A172 (cell line): ENCODE measurements at regions not wholly inside any gene's neighbourhood (a gene's known extent, or its start where the extent isn't known, plus 50 kb on each side); places are given as distances from the start of the nearest gene placed in this dataset.

Experiments
- DNase-seq: peaks from one replicate; pipeline ENCODE4 v3.0.0-alpha.2; 2015; ENCODE audit warnings: low spot score

GRCh38 chr21:20519076-20519475, 479.1 kb upstream of the NCAM2 start:
- DNase-seq, result no peak

DNA sequence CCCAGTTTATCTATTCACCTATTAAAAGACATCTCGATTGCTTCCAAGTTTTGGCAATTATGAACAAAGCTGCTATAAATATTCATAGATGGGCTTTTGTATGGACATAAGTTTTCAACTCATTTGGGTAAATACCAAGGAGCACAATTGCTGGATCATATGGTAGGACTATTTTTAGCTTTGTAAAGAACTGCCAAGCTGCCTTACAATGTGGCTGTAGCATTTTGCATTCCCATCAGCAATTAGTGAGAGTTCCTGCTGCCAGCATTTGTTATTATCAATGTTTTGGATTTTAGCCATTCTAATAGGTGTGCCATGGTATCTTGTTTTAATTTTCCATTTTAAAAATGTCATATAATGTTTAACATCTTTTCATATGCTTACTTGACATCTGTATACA, 475.6 kb upstream of the NCAM2 start:
- no peak for DNase-seq

- no peak for DNase-seq
Measured at GRCh38 chr21:20523191-20523590, 475.0 kb upstream of the NCAM2 start.

GRCh38 chr21:20527731-20528460, 470.3 kb upstream of the NCAM2 start:
- no peak for DNase-seq

DNA sequence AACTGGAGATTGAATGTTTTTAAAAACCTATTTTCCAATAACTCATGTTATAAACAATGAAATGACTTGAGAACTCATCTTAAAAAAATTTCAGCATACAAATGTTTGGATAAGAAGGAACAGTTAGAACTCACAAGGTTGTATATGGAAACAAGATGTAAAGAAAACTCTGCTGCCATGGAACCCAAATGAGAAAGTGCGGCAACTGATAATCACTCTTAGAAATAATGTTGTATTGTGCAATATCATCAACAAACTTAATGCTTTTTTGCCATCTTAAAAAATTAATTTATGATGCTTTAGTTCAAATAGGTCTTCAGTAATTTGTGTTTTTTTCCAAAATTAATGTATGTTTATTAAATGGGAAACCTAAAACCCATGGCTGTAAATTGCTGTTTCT, 461.1 kb upstream of the NCAM2 start:
- no peak for DNase-seq

GRCh38 chr21:20538039-20538658, 460.1 kb upstream of the NCAM2 start:
- no peak for DNase-seq

DNA sequence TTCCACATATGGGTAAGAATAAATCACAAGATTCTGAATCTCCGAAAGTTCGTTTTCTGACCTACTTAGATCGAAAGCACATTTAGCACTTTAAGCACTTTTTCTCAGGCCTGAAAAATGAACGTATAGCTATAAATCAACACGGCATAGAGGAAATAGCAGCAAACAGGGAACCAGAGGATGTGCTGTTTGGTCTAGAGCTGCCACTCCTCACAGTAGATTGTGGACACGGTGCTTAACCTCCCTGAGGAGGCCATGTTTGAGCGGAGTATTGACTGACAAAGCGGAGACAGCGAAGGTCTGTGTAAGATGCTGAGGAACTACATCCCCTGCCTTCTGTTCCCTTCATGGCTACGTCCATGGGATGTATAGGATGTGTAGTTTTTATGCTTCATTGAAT, 452.8 kb upstream of the NCAM2 start:
- no peak for DNase-seq

- no peak for DNase-seq
Measured at GRCh38 chr21:20551939-20552338, 446.3 kb upstream of the NCAM2 start.

DNA sequence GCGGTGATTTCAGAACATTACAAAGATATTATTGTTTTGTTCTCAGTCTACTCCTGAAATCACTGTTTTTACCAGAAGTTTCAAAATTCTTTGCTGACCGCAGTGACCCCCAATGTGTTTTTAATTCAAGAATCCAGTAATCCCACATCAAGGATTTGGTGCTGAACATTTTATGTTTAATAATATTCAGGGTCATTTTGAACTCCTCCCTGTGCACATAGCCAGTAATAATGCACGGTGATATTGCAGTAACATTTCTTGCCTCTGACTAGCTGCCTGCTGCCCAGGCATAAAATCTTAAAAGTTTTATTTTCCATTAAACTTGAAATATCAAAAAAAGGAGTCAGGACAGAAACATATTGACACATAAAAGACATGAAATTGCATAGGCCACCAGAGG, 443.4 kb upstream of the NCAM2 start:
- DNase-seq, result no peak

- DNase-seq, result no peak
Measured at GRCh38 chr21:20570824-20571232, 427.4 kb upstream of the NCAM2 start.

- no peak for DNase-seq
Measured at GRCh38 chr21:20572582-20572981, 425.6 kb upstream of the NCAM2 start.

- no peak for DNase-seq
Measured at GRCh38 chr21:20581361-20581760, 416.8 kb upstream of the NCAM2 start.

- no peak for DNase-seq
Measured at GRCh38 chr21:20591284-20591683, 406.9 kb upstream of the NCAM2 start.

DNA sequence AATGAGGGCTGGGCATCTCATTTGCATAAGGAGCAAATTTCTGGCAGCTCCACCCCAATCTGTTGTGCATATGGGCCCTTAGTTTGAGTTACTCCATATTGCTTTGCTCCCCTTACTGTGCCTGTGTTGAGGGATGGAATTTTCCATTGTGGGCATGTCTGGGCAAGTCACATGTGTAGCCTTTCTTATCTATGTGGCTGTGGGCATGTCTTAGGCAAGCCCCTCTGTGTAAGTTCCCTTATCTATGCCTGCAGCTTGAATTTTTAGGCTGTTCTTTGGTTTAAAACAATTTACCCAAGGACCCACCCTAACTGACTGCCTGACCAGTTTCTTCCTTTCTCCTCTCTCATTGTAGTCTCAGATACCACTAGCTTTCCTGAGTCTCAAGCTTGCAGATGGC, 405.7 kb upstream of the NCAM2 start:
- no peak for DNase-seq

- DNase-seq, result no peak
Measured at GRCh38 chr21:20603236-20603635, 395.0 kb upstream of the NCAM2 start.

DNA sequence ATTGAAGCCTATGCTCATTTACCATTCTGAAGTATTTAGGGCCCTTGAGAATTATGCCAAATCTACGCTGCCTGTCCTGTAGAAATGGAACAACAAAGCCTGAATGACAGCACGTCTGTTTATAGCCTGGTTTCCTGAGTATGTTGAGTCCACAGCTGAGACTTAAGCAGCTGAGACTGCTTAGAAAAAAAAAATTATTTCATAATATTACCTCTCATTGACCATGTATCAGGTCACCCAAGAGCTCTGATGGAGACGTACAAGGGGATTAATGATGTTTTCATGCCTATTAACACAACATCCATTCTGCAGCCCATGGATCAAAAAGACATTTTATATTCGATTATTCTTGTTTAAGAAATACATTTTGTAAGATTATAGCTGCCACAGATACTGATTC, 387.2 kb upstream of the NCAM2 start:
- no peak for DNase-seq

GRCh38 chr21:20613654-20614053, 384.6 kb upstream of the NCAM2 start:
- no peak for DNase-seq

DNA sequence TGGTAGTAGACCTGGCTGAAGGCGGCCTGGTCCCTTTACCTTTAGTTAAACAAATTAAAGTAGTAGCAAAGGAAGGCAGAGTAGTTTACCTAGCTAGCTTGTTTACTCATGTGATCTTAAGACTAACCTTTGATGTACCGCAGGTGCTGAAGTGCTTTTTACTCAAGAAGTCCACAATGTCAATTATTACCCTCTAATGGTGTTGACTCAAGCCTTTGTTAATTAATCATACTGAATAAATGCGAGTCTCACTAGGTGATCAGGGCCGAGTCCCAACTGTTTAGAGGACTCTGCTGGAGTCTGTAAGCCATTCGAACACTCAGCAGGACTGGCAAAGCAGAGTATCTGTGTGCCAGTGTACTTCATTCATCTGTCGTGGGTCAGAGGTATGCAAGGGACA, 381.1 kb upstream of the NCAM2 start:
- DNase-seq, result no peak

DNA sequence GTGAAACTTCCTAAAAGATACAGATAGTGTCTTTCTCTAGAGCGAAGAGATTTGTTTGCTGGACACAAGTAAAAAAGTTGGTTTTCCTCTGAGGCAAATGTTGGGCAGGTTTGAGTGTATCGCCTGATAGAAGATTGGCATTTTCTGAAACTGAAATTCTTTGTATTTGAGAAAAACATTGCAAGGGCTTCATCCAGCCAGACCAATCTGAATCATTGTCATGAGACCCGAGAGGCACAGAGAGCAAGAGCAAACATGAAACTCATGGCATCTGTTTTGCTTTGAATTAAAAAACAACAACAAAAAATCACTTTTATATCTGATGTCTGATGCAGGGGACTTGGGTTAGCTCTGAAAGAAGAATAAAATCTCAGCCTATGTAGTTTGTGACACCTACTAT, 379.3 kb upstream of the NCAM2 start:
- DNase-seq, result no peak

GRCh38 chr21:20627594-20627993, 370.6 kb upstream of the NCAM2 start:
- DNase-seq, result no peak

DNA sequence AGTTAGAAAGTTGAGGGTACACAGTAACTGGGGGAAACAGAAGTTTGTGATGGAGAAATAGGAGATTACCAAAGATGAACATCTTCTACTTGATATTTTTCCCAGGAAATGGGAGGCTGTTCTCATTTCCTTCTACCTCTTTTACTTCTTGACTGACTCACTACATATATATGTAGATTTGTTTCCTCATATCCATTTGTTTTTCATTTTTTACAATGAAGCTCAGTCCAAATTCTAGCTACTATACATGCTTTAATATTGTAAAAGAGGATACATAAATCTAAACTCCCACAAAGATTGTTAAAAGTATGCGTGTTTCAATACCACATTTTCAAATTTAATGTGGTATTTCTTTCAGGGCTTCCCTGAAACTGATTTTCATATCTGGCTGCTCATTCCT, 366.6 kb upstream of the NCAM2 start:
- DNase-seq, result no peak

DNA sequence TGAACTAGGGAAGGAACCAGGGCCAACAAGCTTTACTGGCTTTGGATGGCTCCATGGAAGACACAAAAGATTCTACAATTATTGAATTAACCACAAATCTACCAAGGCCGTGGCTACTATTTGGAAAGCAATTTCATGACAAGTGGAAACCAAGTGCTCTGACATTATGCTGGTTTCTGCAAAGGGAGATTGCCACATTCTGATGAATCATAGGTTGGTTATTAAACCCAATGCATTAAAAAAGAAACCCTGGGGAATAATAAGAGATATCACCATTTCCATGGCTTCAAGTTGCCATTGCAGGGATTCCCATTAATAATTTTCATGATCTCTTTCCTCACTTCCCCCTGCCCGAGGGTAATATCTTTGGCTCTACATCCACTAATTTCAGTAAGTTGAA, 359.2 kb upstream of the NCAM2 start:
- DNase-seq, result no peak

- DNase-seq, result no peak
Measured at GRCh38 chr21:20641241-20641640, 357.0 kb upstream of the NCAM2 start.

DNA sequence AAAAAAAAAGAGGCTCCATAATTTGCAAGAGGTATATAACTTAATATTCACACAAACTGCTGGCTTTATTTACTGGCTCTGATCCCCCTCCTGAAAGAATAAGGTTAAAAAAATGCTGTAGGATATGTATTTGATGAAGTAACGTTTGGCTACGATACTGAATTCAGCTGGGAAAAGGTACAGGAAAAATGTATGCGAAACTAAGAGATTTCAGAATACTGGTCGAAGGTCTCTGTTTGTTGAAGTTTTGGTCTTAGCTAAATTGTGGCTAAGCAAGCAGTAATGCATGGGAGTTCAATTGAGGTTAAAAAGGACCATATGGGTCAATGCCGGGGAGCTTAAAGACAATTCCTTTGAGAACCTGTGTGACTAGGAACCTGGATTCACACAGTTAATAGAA, 355.5 kb upstream of the NCAM2 start:
- DNase-seq, result no peak
